ENCODE measurements at regions not wholly inside any gene's neighbourhood (a gene's known extent, or its start where the extent isn't known, plus 50 kb on each side); places are given as distances from the start of the nearest gene placed in this dataset.

DNA sequence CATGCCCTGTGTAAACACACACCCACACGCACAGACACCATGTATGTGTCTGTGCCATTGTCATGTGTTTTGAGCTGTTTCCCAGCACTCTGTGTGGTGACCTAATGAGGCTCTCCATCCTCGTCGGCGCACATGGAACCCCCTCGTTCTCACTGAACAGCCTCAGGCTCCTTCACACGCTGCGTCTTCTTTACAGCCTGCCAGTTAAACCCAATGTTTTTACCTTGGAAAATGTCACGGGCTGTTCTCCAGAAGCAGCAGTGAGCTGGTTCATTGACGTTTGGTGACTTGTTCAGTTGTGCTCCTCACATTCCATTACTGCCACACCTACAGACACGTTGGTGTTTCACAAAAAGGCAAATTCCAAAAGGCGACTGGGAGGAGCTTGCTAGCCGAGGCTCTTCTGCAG lies 201.0 kb upstream of the FOXQ1 start:
- no TSS peak for BruUV-seq (replicated peaks)
- ChIA-PET CTCF (interaction anchor here (0.8 to 1.5 kb wide), 4 partner anchors 118 to 225 kb away, joined by 3 to 4 read pairs (median 4); no protein-coding TSS in a partner anchor), POLR2A (interaction anchor here (1.1 to 1.4 kb wide), 4 partner anchors 35 to 200 kb away, joined by 4 to 7 read pairs (median 4); partner anchors contain the start of gene FOXQ1)
- Histone ChIP-seq H3K9me3 (no peaks in the 10 kb centered on the region), H3K4me1 (peaks cover 27% of the 10 kb centered on the region), H3K4me3 (ENCODE audit: low read depth, low read length) (peak overlapping the region; percentile 29), H3K27me3 (replicated peaks; ENCODE audit: control insufficient read depth, insufficient read depth, low read length) (no peaks in the 10 kb centered on the region), H3K36me3 (ENCODE audit: control insufficient read depth, insufficient read depth, low read length) (no peaks in the 10 kb centered on the region; the same call in 1 of the 2 replicates)
- no peaks in the 10 kb centered on the region for H3K36me3 Mint-ChIP-seq (ENCODE audit: insufficient read depth, unreplicated experiment)
- H3K27me3 Mint-ChIP-seq (ENCODE audit: insufficient read depth, unreplicated experiment) = no peaks in the 10 kb centered on the region
- peak; percentile 52 to 60 for DNase-seq
- peaks cover 25% of the 10 kb centered on the region for H3K4me1 Mint-ChIP-seq (ENCODE audit: low read depth, unreplicated experiment)
- H3K4me3 Mint-ChIP-seq (ENCODE audit: unreplicated experiment) = peak overlapping the region; percentile 61
- intact Hi-C loops (cut with micrococcal nuclease; ENCODE audit: unreplicated experiment) = loop anchor here (1.0 to 10.0 kb wide), 3 partner anchors 114 to 224 kb away; partner anchors contain the start of gene FOXQ1
- peaks cover 14% of the 10 kb centered on the region for H3K9me3 Mint-ChIP-seq (ENCODE audit: unreplicated experiment)
- H3K27ac Mint-ChIP-seq (ENCODE audit: unreplicated experiment) = peak overlapping the region; percentile 83
- TF ChIP-seq, protein P1, sequence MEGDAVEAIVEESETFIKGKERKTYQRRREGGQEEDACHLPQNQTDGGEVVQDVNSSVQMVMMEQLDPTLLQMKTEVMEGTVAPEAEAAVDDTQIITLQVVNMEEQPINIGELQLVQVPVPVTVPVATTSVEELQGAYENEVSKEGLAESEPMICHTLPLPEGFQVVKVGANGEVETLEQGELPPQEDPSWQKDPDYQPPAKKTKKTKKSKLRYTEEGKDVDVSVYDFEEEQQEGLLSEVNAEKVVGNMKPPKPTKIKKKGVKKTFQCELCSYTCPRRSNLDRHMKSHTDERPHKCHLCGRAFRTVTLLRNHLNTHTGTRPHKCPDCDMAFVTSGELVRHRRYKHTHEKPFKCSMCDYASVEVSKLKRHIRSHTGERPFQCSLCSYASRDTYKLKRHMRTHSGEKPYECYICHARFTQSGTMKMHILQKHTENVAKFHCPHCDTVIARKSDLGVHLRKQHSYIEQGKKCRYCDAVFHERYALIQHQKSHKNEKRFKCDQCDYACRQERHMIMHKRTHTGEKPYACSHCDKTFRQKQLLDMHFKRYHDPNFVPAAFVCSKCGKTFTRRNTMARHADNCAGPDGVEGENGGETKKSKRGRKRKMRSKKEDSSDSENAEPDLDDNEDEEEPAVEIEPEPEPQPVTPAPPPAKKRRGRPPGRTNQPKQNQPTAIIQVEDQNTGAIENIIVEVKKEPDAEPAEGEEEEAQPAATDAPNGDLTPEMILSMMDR (IDR thresholded peaks at IDR 0.05; ENCODE audit: insufficient read depth in 1 of 2, low read depth in 1 of 2, low read length in 1 of 2, severe bottlenecking in 1 of 2, unreplicated experiment in 1 of 2) = no peak

- intact Hi-C loops (cut with micrococcal nuclease; ENCODE audit: unreplicated experiment) = loop anchor here (2.0 to 10.0 kb wide), 2 partner anchors 115 to 203 kb away; partner anchors contain the start of gene FOXQ1
- Mint-ChIP-seq H3K4me3 (ENCODE audit: unreplicated experiment) (no peak overlapping the region), H3K9me3 (ENCODE audit: unreplicated experiment) (peaks cover 13% of the 10 kb centered on the region), H3K36me3 (ENCODE audit: insufficient read depth, unreplicated experiment) (no peaks in the 10 kb centered on the region), H3K27me3 (ENCODE audit: insufficient read depth, unreplicated experiment) (no peaks in the 10 kb centered on the region), H3K27ac (ENCODE audit: unreplicated experiment) (peak overlapping the region; percentile 25), H3K4me1 (ENCODE audit: low read depth, unreplicated experiment) (peaks cover 24% of the 10 kb centered on the region)
- ChIA-PET CTCF (interaction anchor here (0.6 to 1.5 kb wide), 2 partner anchors 226 to 271 kb away, joined by 4 read pairs; no protein-coding TSS in a partner anchor), POLR2A (interaction anchor here (1.4 kb wide), 1 partner anchor 201 kb away, joined by 7 read pairs; the partner anchor contains the start of gene FOXQ1)
- peak; percentile 25 to 46 for DNase-seq
- H3K36me3 ChIP-seq (ENCODE audit: control insufficient read depth, insufficient read depth, low read length) = no peaks in the 10 kb centered on the region; the same call in 1 of the 2 replicates
- no peaks in the 10 kb centered on the region for H3K27me3 ChIP-seq (replicated peaks; ENCODE audit: control insufficient read depth, insufficient read depth, low read length)
- H3K4me1 ChIP-seq = peaks cover 27% of the 10 kb centered on the region
- no TSS peak for BruUV-seq (replicated peaks)
- H3K4me3 ChIP-seq (ENCODE audit: low read depth, low read length) = no peak overlapping the region
- no peaks in the 10 kb centered on the region for H3K9me3 ChIP-seq
- TF ChIP-seq, protein P1 (IDR thresholded peaks at IDR 0.05; ENCODE audit: insufficient read depth in 1 of 2, low read depth in 1 of 2, low read length in 1 of 2, severe bottlenecking in 1 of 2, unreplicated experiment in 1 of 2) = no peak
These were observed 201.7 kb upstream of the FOXQ1 start for GRCh38 chr6:1110164-1110563.

DNA sequence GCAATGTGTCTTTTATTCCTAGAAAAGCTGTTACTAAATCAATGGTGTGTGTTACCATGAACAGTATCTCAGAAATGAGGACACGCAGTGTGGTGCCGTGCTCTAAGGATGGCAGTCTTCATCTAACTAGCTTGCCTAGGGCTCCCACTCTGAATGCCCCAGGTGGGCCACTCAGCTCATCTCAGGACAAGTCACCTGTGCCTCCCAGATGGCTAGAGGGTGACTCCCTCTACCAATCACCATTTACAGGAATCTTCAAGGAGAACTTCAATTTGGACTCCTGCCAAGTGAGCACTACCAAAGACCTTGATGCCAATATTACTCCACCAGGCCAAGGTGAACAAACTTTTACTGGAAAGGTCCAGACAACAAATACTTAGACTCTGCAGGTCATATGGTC lies 202.8 kb upstream of the FOXQ1 start:
- TF ChIP-seq, protein P1 (IDR thresholded peaks at IDR 0.05; ENCODE audit: insufficient read depth in 1 of 2, low read depth in 1 of 2, low read length in 1 of 2, severe bottlenecking in 1 of 2, unreplicated experiment in 1 of 2) = no peak
- Histone ChIP-seq H3K4me3 (ENCODE audit: low read depth, low read length) (no peak overlapping the region), H3K36me3 (ENCODE audit: control insufficient read depth, insufficient read depth, low read length) (no peaks in the 10 kb centered on the region), H3K27me3 (replicated peaks; ENCODE audit: control insufficient read depth, insufficient read depth, low read length) (no peaks in the 10 kb centered on the region), H3K9me3 (no peaks in the 10 kb centered on the region), H3K4me1 (peaks cover 30% of the 10 kb centered on the region)
- Mint-ChIP-seq H3K36me3 (ENCODE audit: insufficient read depth, unreplicated experiment) (no peaks in the 10 kb centered on the region), H3K9me3 (ENCODE audit: unreplicated experiment) (peaks cover 13% of the 10 kb centered on the region), H3K4me3 (ENCODE audit: unreplicated experiment) (no peak overlapping the region), H3K27ac (ENCODE audit: unreplicated experiment) (no peak overlapping the region), H3K4me1 (ENCODE audit: low read depth, unreplicated experiment) (peaks cover 22% of the 10 kb centered on the region), H3K27me3 (ENCODE audit: insufficient read depth, unreplicated experiment) (no peaks in the 10 kb centered on the region)
- ChIA-PET CTCF (no interaction called here), POLR2A (no interaction called here)
- no peak for DNase-seq
- intact Hi-C loops (cut with micrococcal nuclease; ENCODE audit: unreplicated experiment) = no loop called here
- BruUV-seq (replicated peaks) = no TSS peak
